ENCODE measurements at regions not wholly inside any gene's neighbourhood (a gene's known extent, or its start where the extent isn't known, plus 50 kb on each side); places are given as distances from the start of the nearest gene placed in this dataset.

- TF ChIP-seq POLR2A (IDR thresholded peaks at IDR 0.05) (no peak), CTCF (IDR thresholded peaks at IDR 0.05) (no peak)
These were observed 56.1 kb upstream of the SOX9 start for GRCh38 chr17:72064606-72065193.
